HCT116 (cell line): ENCODE measurements at regions not wholly inside any gene's neighbourhood (a gene's known extent, or its start where the extent isn't known, plus 50 kb on each side); places are given as distances from the start of the nearest gene placed in this dataset.

Experiments used
- CEBPB ChIP-seq: IDR thresholded peaks from 2 replicates; pipeline ENCODE4 v1.6.1; 2012; ENCODE audit warnings: low read depth
- EZH2 ChIP-seq: fragments of 200-600 bp; sonication (generic); IDR thresholded peaks from 2 replicates; pipeline ENCODE4 v1.6.1; 2017; ENCODE audit warnings: antibody characterized with exemption, mixed run types
- EZH2phosphoT487 ChIP-seq: fragments of 200-600 bp; IDR thresholded peaks from 2 replicates; pipeline ENCODE4 v1.6.1; 2018; ENCODE audit warnings: antibody characterized with exemption, borderline replicate concordance
- POLR2A ChIP-seq: IDR thresholded peaks from 2 replicates; pipeline ENCODE4 v1.7.0; 2011; ENCODE audit warnings: borderline replicate concordance; ENCODE audit not compliant: insufficient read depth, insufficient read length; ENCODE audit errors: extremely low read depth
- RAD21 ChIP-seq: IDR thresholded peaks from 2 replicates; pipeline ENCODE4 v1.6.1; 2012; ENCODE audit warnings: low read depth, mild to moderate bottlenecking
- SIN3A ChIP-seq: IDR thresholded peaks from 2 replicates; pipeline ENCODE4 v1.6.1; 2012; ENCODE audit warnings: low read depth
- TCF7L2 ChIP-seq: IDR thresholded peaks from 2 replicates; pipeline ENCODE4 v1.7.0; 2011; ENCODE audit warnings: borderline replicate concordance, inconsistent platforms; ENCODE audit not compliant: insufficient read depth, insufficient read length; ENCODE audit errors: extremely low read depth
- YY1 ChIP-seq: IDR thresholded peaks from 2 replicates; pipeline ENCODE4 v1.6.1; 2011; ENCODE audit warnings: low read length, low read depth, moderate library complexity, mild to moderate bottlenecking; ENCODE audit not compliant: insufficient replicate concordance; ENCODE audit errors: extremely low read depth
- TF ChIP-seq, protein P1 (sequence below), 3 experiments: fragments of 200-600 bp in 1 of 3; sonication (generic) in 1 of 3; IDR thresholded peaks in 2 of 3; conservative IDR thresholded peaks in 1 of 3; 2 replicates each; pipeline ENCODE4 v1.5.1; 2012 to 2017; ENCODE audit warnings: low read depth in 2 of 3, low read length in 2 of 3, antibody characterized with exemption in 1 of 3, borderline replicate concordance in 1 of 3, control low read depth in 1 of 3, mild to moderate bottlenecking in 1 of 3, mixed read lengths in 1 of 3, mixed run types in 1 of 3, moderate library complexity in 1 of 3; ENCODE audit not compliant: insufficient read depth in 1 of 3
- TF ChIP-seq, protein P2 (sequence below): IDR thresholded peaks from 2 replicates; pipeline ENCODE4 v1.6.1; 2012; ENCODE audit warnings: low read depth
- TF ChIP-seq, protein P3 (sequence below): IDR thresholded peaks from 2 replicates; pipeline ENCODE4 v1.6.1; 2012
- TF ChIP-seq, protein P4 (sequence below): IDR thresholded peaks from 2 replicates; pipeline ENCODE4 v1.6.1; 2011; ENCODE audit warnings: mild to moderate bottlenecking, low read length, moderate library complexity; ENCODE audit not compliant: insufficient replicate concordance; ENCODE audit errors: extremely low read depth

DNA sequence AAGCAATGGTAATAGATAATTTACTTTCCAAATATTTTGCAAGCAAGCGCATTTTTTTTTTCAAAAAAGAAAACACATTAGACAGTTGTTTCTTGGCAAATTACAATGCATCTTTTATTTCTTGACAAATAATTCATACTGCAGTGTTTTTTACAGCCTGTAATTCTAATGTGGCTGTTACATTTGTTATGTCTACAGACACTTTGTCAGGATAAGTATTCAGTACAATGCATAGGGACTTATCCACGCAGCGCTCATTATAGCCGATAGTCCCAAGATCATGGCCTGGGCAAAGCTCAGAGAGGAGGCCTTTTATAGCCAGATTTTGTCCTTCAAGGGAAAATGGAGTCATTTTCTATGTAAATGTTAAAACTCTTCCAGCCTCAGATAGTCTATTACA lies 123.0 kb upstream of the FANCL start:
- TF ChIP-seq SIN3A (no peak), EZH2phosphoT487 (no peak), EZH2 (no peak), YY1 (no peak), RAD21 (no peak), TCF7L2 (no peak), CEBPB (no peak), POLR2A (no peak)
- TF ChIP-seq, protein P1, sequence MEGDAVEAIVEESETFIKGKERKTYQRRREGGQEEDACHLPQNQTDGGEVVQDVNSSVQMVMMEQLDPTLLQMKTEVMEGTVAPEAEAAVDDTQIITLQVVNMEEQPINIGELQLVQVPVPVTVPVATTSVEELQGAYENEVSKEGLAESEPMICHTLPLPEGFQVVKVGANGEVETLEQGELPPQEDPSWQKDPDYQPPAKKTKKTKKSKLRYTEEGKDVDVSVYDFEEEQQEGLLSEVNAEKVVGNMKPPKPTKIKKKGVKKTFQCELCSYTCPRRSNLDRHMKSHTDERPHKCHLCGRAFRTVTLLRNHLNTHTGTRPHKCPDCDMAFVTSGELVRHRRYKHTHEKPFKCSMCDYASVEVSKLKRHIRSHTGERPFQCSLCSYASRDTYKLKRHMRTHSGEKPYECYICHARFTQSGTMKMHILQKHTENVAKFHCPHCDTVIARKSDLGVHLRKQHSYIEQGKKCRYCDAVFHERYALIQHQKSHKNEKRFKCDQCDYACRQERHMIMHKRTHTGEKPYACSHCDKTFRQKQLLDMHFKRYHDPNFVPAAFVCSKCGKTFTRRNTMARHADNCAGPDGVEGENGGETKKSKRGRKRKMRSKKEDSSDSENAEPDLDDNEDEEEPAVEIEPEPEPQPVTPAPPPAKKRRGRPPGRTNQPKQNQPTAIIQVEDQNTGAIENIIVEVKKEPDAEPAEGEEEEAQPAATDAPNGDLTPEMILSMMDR (IDR thresholded peaks at IDR 0.05 in 2 of 3, conservative IDR thresholded peaks at IDR 0.05 in 1 of 3; ENCODE audit: borderline replicate concordance in 1 of 3, insufficient read depth in 1 of 3, low read depth in 2 of 3, low read length in 2 of 3) = no peak
- TF ChIP-seq, protein P2, sequence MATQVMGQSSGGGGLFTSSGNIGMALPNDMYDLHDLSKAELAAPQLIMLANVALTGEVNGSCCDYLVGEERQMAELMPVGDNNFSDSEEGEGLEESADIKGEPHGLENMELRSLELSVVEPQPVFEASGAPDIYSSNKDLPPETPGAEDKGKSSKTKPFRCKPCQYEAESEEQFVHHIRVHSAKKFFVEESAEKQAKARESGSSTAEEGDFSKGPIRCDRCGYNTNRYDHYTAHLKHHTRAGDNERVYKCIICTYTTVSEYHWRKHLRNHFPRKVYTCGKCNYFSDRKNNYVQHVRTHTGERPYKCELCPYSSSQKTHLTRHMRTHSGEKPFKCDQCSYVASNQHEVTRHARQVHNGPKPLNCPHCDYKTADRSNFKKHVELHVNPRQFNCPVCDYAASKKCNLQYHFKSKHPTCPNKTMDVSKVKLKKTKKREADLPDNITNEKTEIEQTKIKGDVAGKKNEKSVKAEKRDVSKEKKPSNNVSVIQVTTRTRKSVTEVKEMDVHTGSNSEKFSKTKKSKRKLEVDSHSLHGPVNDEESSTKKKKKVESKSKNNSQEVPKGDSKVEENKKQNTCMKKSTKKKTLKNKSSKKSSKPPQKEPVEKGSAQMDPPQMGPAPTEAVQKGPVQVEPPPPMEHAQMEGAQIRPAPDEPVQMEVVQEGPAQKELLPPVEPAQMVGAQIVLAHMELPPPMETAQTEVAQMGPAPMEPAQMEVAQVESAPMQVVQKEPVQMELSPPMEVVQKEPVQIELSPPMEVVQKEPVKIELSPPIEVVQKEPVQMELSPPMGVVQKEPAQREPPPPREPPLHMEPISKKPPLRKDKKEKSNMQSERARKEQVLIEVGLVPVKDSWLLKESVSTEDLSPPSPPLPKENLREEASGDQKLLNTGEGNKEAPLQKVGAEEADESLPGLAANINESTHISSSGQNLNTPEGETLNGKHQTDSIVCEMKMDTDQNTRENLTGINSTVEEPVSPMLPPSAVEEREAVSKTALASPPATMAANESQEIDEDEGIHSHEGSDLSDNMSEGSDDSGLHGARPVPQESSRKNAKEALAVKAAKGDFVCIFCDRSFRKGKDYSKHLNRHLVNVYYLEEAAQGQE = no peak
- TF ChIP-seq, protein P3, sequence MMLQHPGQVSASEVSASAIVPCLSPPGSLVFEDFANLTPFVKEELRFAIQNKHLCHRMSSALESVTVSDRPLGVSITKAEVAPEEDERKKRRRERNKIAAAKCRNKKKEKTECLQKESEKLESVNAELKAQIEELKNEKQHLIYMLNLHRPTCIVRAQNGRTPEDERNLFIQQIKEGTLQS = no peak
- TF ChIP-seq, protein P4, sequence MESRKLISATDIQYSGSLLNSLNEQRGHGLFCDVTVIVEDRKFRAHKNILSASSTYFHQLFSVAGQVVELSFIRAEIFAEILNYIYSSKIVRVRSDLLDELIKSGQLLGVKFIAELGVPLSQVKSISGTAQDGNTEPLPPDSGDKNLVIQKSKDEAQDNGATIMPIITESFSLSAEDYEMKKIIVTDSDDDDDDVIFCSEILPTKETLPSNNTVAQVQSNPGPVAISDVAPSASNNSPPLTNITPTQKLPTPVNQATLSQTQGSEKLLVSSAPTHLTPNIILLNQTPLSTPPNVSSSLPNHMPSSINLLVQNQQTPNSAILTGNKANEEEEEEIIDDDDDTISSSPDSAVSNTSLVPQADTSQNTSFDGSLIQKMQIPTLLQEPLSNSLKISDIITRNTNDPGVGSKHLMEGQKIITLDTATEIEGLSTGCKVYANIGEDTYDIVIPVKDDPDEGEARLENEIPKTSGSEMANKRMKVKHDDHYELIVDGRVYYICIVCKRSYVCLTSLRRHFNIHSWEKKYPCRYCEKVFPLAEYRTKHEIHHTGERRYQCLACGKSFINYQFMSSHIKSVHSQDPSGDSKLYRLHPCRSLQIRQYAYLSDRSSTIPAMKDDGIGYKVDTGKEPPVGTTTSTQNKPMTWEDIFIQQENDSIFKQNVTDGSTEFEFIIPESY = no peak
